ENCODE measurements at regions not wholly inside any gene's neighbourhood (a gene's known extent, or its start where the extent isn't known, plus 50 kb on each side); places are given as distances from the start of the nearest gene placed in this dataset.

GRCh38 chr5:63500242-63500641 is 462.0 kb downstream of the HTR1A start:
- no peak overlapping the region for H3K4me3 ChIP-seq (ENCODE audit: low read depth, low read length)
- no peaks in the 10 kb centered on the region for H3K4me1 ChIP-seq
- DNase-seq, result no peak
- H3K36me3 ChIP-seq, result no peaks in the 10 kb centered on the region
- peaks cover 7% of the 10 kb centered on the region; the same call in 1 of the 2 replicates for H3K27me3 ChIP-seq
- no peak for TF ChIP-seq CTCF (IDR thresholded peaks at IDR 0.05; ENCODE audit: low read depth, low read length)
- no peaks in the 10 kb centered on the region for H3K9me3 ChIP-seq

GRCh38 chr5:63495225-63495624 is 467.0 kb downstream of the HTR1A start:
- Histone ChIP-seq H3K4me1 (no peaks in the 10 kb centered on the region), H3K27me3 (peaks cover 7% of the 10 kb centered on the region; the same call in 1 of the 2 replicates), H3K4me3 (ENCODE audit: low read depth, low read length) (no peak overlapping the region), H3K36me3 (no peaks in the 10 kb centered on the region), H3K9me3 (no peaks in the 10 kb centered on the region)
- DNase-seq, result no peak
- no peak for TF ChIP-seq CTCF (IDR thresholded peaks at IDR 0.05; ENCODE audit: low read depth, low read length)

GRCh38 chr5:63483338-63483737 is 478.9 kb downstream of the HTR1A start:
- Histone ChIP-seq H3K4me3 (ENCODE audit: low read depth, low read length) (no peak overlapping the region), H3K36me3 (no peaks in the 10 kb centered on the region), H3K27me3 (no peaks in the 10 kb centered on the region), H3K4me1 (no peaks in the 10 kb centered on the region), H3K9me3 (no peaks in the 10 kb centered on the region)
- DNase-seq, result no peak
- TF ChIP-seq CTCF (IDR thresholded peaks at IDR 0.05; ENCODE audit: low read depth, low read length), result no peak

- Histone ChIP-seq H3K9me3 (no peaks in the 10 kb centered on the region), H3K4me1 (no peaks in the 10 kb centered on the region), H3K36me3 (no peaks in the 10 kb centered on the region), H3K27me3 (no peaks in the 10 kb centered on the region), H3K4me3 (ENCODE audit: low read depth, low read length) (no peak overlapping the region)
- no peak for TF ChIP-seq CTCF (IDR thresholded peaks at IDR 0.05; ENCODE audit: low read depth, low read length)
- no peak for DNase-seq
Observed at GRCh38 chr5:63473335-63473967, 488.8 kb downstream of the HTR1A start.

- no peaks in the 10 kb centered on the region for H3K27me3 ChIP-seq
- TF ChIP-seq CTCF (IDR thresholded peaks at IDR 0.05; ENCODE audit: low read depth, low read length), result no peak
- no peaks in the 10 kb centered on the region for H3K4me1 ChIP-seq
- no peak overlapping the region for H3K4me3 ChIP-seq (ENCODE audit: low read depth, low read length)
- H3K9me3 ChIP-seq, result no peaks in the 10 kb centered on the region
- DNase-seq, result no peak
- H3K36me3 ChIP-seq, result no peaks in the 10 kb centered on the region
Observed at GRCh38 chr5:63456279-63456678, 506.0 kb downstream of the HTR1A start.

- H3K4me1 ChIP-seq, result no peaks in the 10 kb centered on the region
- no peak for DNase-seq
- no peak for TF ChIP-seq CTCF (IDR thresholded peaks at IDR 0.05; ENCODE audit: low read depth, low read length)
- H3K27me3 ChIP-seq, result no peaks in the 10 kb centered on the region
- H3K9me3 ChIP-seq, result no peaks in the 10 kb centered on the region
- no peaks in the 10 kb centered on the region for H3K36me3 ChIP-seq
- no peak overlapping the region for H3K4me3 ChIP-seq (ENCODE audit: low read depth, low read length)
Observed at GRCh38 chr5:63451188-63451587, 511.1 kb downstream of the HTR1A start.

All from BE2C (cell line).